Activated naive CD4-positive, alpha-beta T cell treated with anti-CD3 and anti-CD28 coated beads for 36 hours (primary cell): ENCODE measurements at regions not wholly inside any gene's neighbourhood (a gene's known extent, or its start where the extent isn't known, plus 50 kb on each side); places are given as distances from the start of the nearest gene placed in this dataset.

ENCODE experiments used
- CTCF ChIA-PET: fragments of 350-600 bp; sonication (Branson Sonifier 250); formaldehyde crosslinking; loops from one replicate; lab custom pipeline; 2021; ENCODE audit warnings: antibody characterized with exemption; lab: Charles Lee
- DNase-seq: peaks from one replicate; pipeline ENCODE4 v3.0.0-alpha.2; 2020
- H3K27ac Mint-ChIP-seq: one replicate; pipeline ENCODE4 v1.8.0; 2021; ENCODE audit warnings: mild to moderate bottlenecking, mixed read lengths
- H3K27me3 Mint-ChIP-seq: one replicate; pipeline ENCODE4 v1.8.0; 2021; ENCODE audit warnings: low read depth, mixed read lengths
- H3K36me3 Mint-ChIP-seq: one replicate; pipeline ENCODE4 v1.8.0; 2021; ENCODE audit warnings: low read depth, mixed read lengths
- H3K4me1 Mint-ChIP-seq: one replicate; pipeline ENCODE4 v1.8.0; 2021; ENCODE audit warnings: low read depth, mixed read lengths
- H3K4me3 Mint-ChIP-seq: one replicate; pipeline ENCODE4 v1.8.0; 2021; ENCODE audit warnings: mild to moderate bottlenecking, moderate library complexity, mixed read lengths
- H3K9me3 Mint-ChIP-seq: one replicate; pipeline ENCODE4 v1.8.0; 2021; ENCODE audit warnings: mixed read lengths
- intact Hi-C: fragments of 100-400 bp; cut with micrococcal nuclease; formaldehyde crosslinking; loops from one replicate; pipeline ENCODE4 v1.15.1; 2023

- Mint-ChIP-seq H3K27ac (no peak overlapping the region), H3K36me3 (no peaks in the 10 kb centered on the region), H3K4me3 (no peak overlapping the region), H3K27me3 (peaks cover 5% of the 10 kb centered on the region), H3K9me3 (no peaks in the 10 kb centered on the region), H3K4me1 (no peaks in the 10 kb centered on the region)
- no peak for DNase-seq
- intact Hi-C loops = no loop called here
- CTCF ChIA-PET = no interaction called here
Measured at GRCh38 chr2:234853729-234854128, 98.1 kb upstream of the SH3BP4 start.

GRCh38 chr2:234852941-234853340, 98.9 kb upstream of the SH3BP4 start:
- CTCF ChIA-PET = no interaction called here
- Mint-ChIP-seq H3K27ac (no peak overlapping the region), H3K36me3 (no peaks in the 10 kb centered on the region), H3K27me3 (peaks cover 5% of the 10 kb centered on the region), H3K9me3 (no peaks in the 10 kb centered on the region), H3K4me3 (no peak overlapping the region), H3K4me1 (no peaks in the 10 kb centered on the region)
- intact Hi-C loops = no loop called here
- no peak for DNase-seq

- no peak for DNase-seq
- Mint-ChIP-seq H3K9me3 (no peaks in the 10 kb centered on the region), H3K36me3 (no peaks in the 10 kb centered on the region), H3K4me1 (no peaks in the 10 kb centered on the region), H3K4me3 (no peak overlapping the region), H3K27ac (no peak overlapping the region), H3K27me3 (peaks cover 5% of the 10 kb centered on the region)
- CTCF ChIA-PET = no interaction called here
- intact Hi-C loops = no loop called here
Measured at GRCh38 chr2:234852035-234852434, 99.8 kb upstream of the SH3BP4 start.

- Mint-ChIP-seq H3K9me3 (no peaks in the 10 kb centered on the region), H3K4me1 (no peaks in the 10 kb centered on the region), H3K36me3 (no peaks in the 10 kb centered on the region), H3K27me3 (peaks cover 5% of the 10 kb centered on the region), H3K4me3 (no peak overlapping the region), H3K27ac (no peak overlapping the region)
- CTCF ChIA-PET = no interaction called here
- intact Hi-C loops = no loop called here
- DNase-seq = no peak
Measured at GRCh38 chr2:234851451-234851850, 100.4 kb upstream of the SH3BP4 start.

- intact Hi-C loops = no loop called here
- no peaks in the 10 kb centered on the region for H3K36me3 Mint-ChIP-seq
- H3K4me1 Mint-ChIP-seq = no peaks in the 10 kb centered on the region
- H3K9me3 Mint-ChIP-seq = no peaks in the 10 kb centered on the region
- H3K4me3 Mint-ChIP-seq = no peak overlapping the region
- H3K27me3 Mint-ChIP-seq = peaks cover 5% of the 10 kb centered on the region
- no peak for DNase-seq
- CTCF ChIA-PET = no interaction called here
- no peak overlapping the region for H3K27ac Mint-ChIP-seq
Measured at GRCh38 chr2:234850818-234851217, 101.0 kb upstream of the SH3BP4 start.

- intact Hi-C loops = no loop called here
- no peaks in the 10 kb centered on the region for H3K9me3 Mint-ChIP-seq
- no peak overlapping the region for H3K27ac Mint-ChIP-seq
- H3K36me3 Mint-ChIP-seq = no peaks in the 10 kb centered on the region
- peaks cover 5% of the 10 kb centered on the region for H3K27me3 Mint-ChIP-seq
- no peak overlapping the region for H3K4me3 Mint-ChIP-seq
- H3K4me1 Mint-ChIP-seq = no peaks in the 10 kb centered on the region
- DNase-seq = no peak
- CTCF ChIA-PET = no interaction called here
Measured at GRCh38 chr2:234849678-234850077, 102.1 kb upstream of the SH3BP4 start.

DNA sequence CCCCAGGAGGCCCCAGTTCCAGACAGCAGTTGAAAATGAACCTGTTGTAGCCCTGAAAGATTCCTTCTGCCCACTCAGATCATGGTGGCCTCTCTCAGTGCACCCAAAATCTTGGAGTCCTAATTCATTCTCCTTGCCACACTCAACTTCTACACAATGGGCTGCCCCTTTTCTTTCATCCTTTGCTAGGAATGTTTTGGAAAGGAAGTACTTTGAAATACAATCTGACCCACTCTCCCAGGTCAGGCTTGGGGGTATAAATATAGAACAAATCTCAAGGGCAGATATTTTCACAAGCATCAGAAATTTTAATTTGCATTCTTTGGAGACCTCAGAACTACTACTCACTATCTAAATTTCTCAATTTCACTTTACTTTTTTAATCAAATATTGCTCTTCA, 103.2 kb upstream of the SH3BP4 start:
- Mint-ChIP-seq H3K27me3 (peaks cover 2% of the 10 kb centered on the region), H3K9me3 (no peaks in the 10 kb centered on the region), H3K4me1 (no peaks in the 10 kb centered on the region), H3K36me3 (no peaks in the 10 kb centered on the region), H3K27ac (no peak overlapping the region), H3K4me3 (no peak overlapping the region)
- DNase-seq = no peak
- CTCF ChIA-PET = no interaction called here
- intact Hi-C loops = no loop called here

- intact Hi-C loops = no loop called here
- no peak for DNase-seq
- no peaks in the 10 kb centered on the region for H3K9me3 Mint-ChIP-seq
- no peaks in the 10 kb centered on the region for H3K4me1 Mint-ChIP-seq
- no peaks in the 10 kb centered on the region for H3K36me3 Mint-ChIP-seq
- no peak overlapping the region for H3K27ac Mint-ChIP-seq
- no peaks in the 10 kb centered on the region for H3K27me3 Mint-ChIP-seq
- CTCF ChIA-PET = no interaction called here
- no peak overlapping the region for H3K4me3 Mint-ChIP-seq
Measured at GRCh38 chr2:234847639-234848038, 104.2 kb upstream of the SH3BP4 start.

GRCh38 chr2:234847364-234847635, 104.5 kb upstream of the SH3BP4 start:
- Mint-ChIP-seq H3K4me3 (no peak overlapping the region), H3K27ac (no peak overlapping the region), H3K36me3 (no peaks in the 10 kb centered on the region), H3K9me3 (no peaks in the 10 kb centered on the region), H3K4me1 (no peaks in the 10 kb centered on the region), H3K27me3 (no peaks in the 10 kb centered on the region)
- DNase-seq = no peak
- intact Hi-C loops = no loop called here
- CTCF ChIA-PET = no interaction called here

DNA sequence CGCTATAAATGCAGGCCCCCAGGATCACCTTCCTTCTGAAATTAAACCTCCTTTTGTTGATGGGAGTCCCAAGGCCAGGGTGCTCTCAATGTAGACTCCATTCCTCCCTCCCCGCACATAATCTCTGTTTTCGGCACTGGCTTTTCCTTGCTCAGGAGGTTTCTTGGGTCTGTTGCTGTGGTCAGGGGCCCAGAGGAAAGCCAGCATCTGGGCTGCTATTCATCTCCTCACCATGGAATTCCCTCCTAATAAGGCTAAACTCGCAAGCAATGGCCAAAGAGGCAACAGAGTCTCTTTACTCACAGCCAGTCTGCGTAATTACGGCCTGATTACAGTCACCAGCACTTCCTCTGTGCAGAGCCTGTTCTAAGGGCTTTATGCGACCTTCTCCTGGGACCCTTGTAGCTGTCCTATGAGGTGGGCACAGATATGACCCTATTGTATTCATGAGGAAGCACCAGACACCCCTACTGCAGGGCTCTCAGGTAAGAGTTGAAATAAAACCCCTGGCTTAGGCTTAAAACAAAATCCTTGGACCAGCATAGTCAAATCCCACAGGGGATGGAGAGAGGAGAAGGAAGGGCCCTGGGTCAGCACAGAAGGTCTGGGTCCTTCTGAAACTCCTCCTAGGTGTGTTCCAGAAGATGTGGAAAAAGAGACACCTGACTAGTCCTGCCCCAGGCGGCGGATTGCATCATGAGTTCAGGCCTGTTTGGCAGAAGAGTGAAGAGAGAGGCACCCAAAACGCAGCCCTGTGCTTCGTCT, 105.0 kb upstream of the SH3BP4 start:
- Mint-ChIP-seq H3K4me3 (no peak overlapping the region), H3K36me3 (no peaks in the 10 kb centered on the region), H3K27ac (no peak overlapping the region), H3K27me3 (no peaks in the 10 kb centered on the region), H3K9me3 (no peaks in the 10 kb centered on the region), H3K4me1 (no peaks in the 10 kb centered on the region)
- intact Hi-C loops = no loop called here
- CTCF ChIA-PET = no interaction called here
- DNase-seq = no peak

DNA sequence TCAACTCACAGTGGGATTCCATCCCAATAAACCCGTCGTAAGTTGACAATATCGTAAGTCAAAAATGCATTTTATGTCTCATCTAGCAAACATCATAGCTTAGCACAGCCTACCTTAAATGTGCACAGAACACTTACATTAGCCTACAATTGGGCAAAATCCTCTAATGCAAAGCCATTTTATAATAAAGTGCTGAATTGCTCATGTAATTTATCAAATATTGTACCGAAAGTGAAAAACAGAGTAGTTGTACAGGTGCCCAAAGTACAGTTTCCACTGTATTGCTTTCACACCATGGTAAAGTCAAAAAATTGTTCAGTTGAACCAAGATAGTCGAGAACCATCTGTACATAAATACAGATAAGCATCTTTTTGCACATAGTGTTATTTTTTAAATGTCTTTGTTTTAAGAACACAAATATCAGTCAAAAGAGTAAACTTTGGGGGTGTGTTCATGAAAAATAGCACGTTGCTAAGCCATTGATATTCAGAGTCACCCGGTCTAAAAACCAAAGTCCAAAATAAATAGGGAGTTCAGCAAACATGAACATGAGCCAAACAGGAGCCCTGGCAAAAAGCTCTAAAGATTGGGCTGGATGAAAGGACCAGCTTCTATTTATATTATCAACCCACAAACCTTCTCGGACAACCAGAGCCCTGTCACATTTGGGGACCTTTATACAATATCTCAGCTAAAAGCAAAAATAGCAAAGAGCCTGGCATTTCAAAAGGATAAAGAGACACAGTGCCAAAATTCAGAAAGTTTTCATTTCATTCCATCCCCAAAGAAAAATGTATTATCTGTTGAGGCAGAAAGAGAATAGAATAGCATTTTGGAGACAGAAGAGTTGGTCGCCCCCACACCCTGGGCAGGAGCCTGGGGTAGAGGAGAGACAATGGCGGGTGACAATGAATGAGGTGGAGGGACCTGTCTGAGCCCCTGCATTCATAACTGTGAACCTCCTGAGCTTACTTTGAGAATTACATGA, 105.9 kb upstream of the SH3BP4 start:
- CTCF ChIA-PET = no interaction called here
- H3K9me3 Mint-ChIP-seq = no peaks in the 10 kb centered on the region
- peaks cover 3% of the 10 kb centered on the region for H3K27me3 Mint-ChIP-seq
- H3K36me3 Mint-ChIP-seq = no peaks in the 10 kb centered on the region
- no peak overlapping the region for H3K27ac Mint-ChIP-seq
- intact Hi-C loops = no loop called here
- H3K4me3 Mint-ChIP-seq = no peak overlapping the region
- H3K4me1 Mint-ChIP-seq = no peaks in the 10 kb centered on the region
- no peak for DNase-seq

GRCh38 chr2:234843411-234843810, 108.4 kb upstream of the SH3BP4 start:
- Mint-ChIP-seq H3K4me1 (no peaks in the 10 kb centered on the region), H3K27ac (no peak overlapping the region), H3K9me3 (no peaks in the 10 kb centered on the region), H3K4me3 (no peak overlapping the region), H3K36me3 (no peaks in the 10 kb centered on the region), H3K27me3 (peaks cover 3% of the 10 kb centered on the region)
- no peak for DNase-seq
- CTCF ChIA-PET = no interaction called here
- intact Hi-C loops = no loop called here

GRCh38 chr2:234842753-234843152, 109.1 kb upstream of the SH3BP4 start:
- Mint-ChIP-seq H3K4me1 (no peaks in the 10 kb centered on the region), H3K9me3 (no peaks in the 10 kb centered on the region), H3K27me3 (peaks cover 3% of the 10 kb centered on the region), H3K27ac (no peak overlapping the region), H3K4me3 (no peak overlapping the region), H3K36me3 (no peaks in the 10 kb centered on the region)
- CTCF ChIA-PET = no interaction called here
- DNase-seq = no peak
- intact Hi-C loops = no loop called here
